DMS 273 (cell line): ENCODE measurements at regions not wholly inside any gene's neighbourhood (a gene's known extent, or its start where the extent isn't known, plus 50 kb on each side); places are given as distances from the start of the nearest gene placed in this dataset.
"Not testable (repeated sequence)": the region's sequence is repeated elsewhere in the genome, so short reads cannot be mapped to it uniquely, and the experiment has no call there.

ENCODE experiments used
- DNase-seq: peaks from one replicate; lab custom pipeline; 2025; ENCODE audit not compliant: unreplicated experiment; lab: John Stamatoyannopoulos, UW

GRCh38 chr12:37441371-37441770 is 875.2 kb upstream of the ALG10B start:
- DNase-seq = not testable (repeated sequence)

GRCh38 chr12:37455646-37456045 is 860.9 kb upstream of the ALG10B start:
- not testable (repeated sequence) for DNase-seq

- DNase-seq = not testable (repeated sequence)
Observed at GRCh38 chr12:37497939-37498338, 818.6 kb upstream of the ALG10B start.

- not testable (repeated sequence) for DNase-seq
Observed at GRCh38 chr12:37510256-37510655, 806.3 kb upstream of the ALG10B start.

GRCh38 chr12:37540581-37540980 is 776.0 kb upstream of the ALG10B start:
- DNase-seq = not testable (repeated sequence)

GRCh38 chr12:37541356-37541755 is 775.2 kb upstream of the ALG10B start:
- DNase-seq = no peak

GRCh38 chr12:37543131-37543965 is 773.2 kb upstream of the ALG10B start:
- peak; percentile 69 for DNase-seq

- DNase-seq = no peak
Observed at GRCh38 chr12:37543966-37544668, 772.5 kb upstream of the ALG10B start.

- not testable (repeated sequence) for DNase-seq
Observed at GRCh38 chr12:37544669-37545330, 771.8 kb upstream of the ALG10B start.

GRCh38 chr12:37545759-37546158 is 770.8 kb upstream of the ALG10B start:
- no peak for DNase-seq

- DNase-seq = no peak
Observed at GRCh38 chr12:37546206-37546605, 770.4 kb upstream of the ALG10B start.

GRCh38 chr12:37546901-37547475 is 769.6 kb upstream of the ALG10B start:
- DNase-seq = no peak

- no peak for DNase-seq
Observed at GRCh38 chr12:37547611-37548010, 769.0 kb upstream of the ALG10B start.

GRCh38 chr12:37548266-37548805 is 768.2 kb upstream of the ALG10B start:
- DNase-seq = no peak

- DNase-seq = not testable (repeated sequence)
Observed at GRCh38 chr12:37556957-37557356, 759.6 kb upstream of the ALG10B start.

GRCh38 chr12:37565112-37565511 is 751.5 kb upstream of the ALG10B start:
- no peak for DNase-seq

GRCh38 chr12:37570547-37570946 is 746.0 kb upstream of the ALG10B start:
- not testable (repeated sequence) for DNase-seq
